GM23338 (cell line): ENCODE measurements at regions not wholly inside any gene's neighbourhood (a gene's known extent, or its start where the extent isn't known, plus 50 kb on each side); places are given as distances from the start of the nearest gene placed in this dataset.

Experiments used
- ATAC-seq: fragments of 200-7000 bp; cut with Tn5 transposase; 3 replicates; pipeline ENCODE4 v1.9.1; 2020
- DNase-seq: peaks from one replicate; pipeline ENCODE4 v3.0.0-alpha.2; 2015; ENCODE audit warnings: low spot score
- H2AFZ ChIP-seq: fragments of 200-600 bp; sonication (generic); 2 replicates; pipeline ENCODE4 v1.8.0; 2016; ENCODE audit warnings: antibody characterized with exemption, mild to moderate bottlenecking, moderate library complexity
- H3F3A ChIP-seq: fragments of 200-600 bp; sonication (generic); replicated peaks from 2 replicates; pipeline ENCODE4 v1.8.0; 2017; ENCODE audit warnings: antibody characterized with exemption, mixed run types, low read depth
- H3K27ac ChIP-seq: fragments of 200-600 bp; sonication (generic); 2 replicates; pipeline ENCODE4 v1.6.1; 2016; ENCODE audit warnings: low read depth
- H3K27me3 ChIP-seq: fragments of 200-600 bp; sonication (generic); 2 replicates; pipeline ENCODE4 v1.8.0; 2016; ENCODE audit warnings: mild to moderate bottlenecking, mixed run types, moderate library complexity; ENCODE audit not compliant: insufficient read depth
- H3K36me3 ChIP-seq: fragments of 200-600 bp; sonication (generic); 2 replicates; pipeline ENCODE4 v1.8.0; 2016; ENCODE audit warnings: mild to moderate bottlenecking; ENCODE audit not compliant: insufficient read depth
- H3K4me1 ChIP-seq: fragments of 200-600 bp; sonication (generic); 2 replicates; pipeline ENCODE4 v1.8.0; 2016; ENCODE audit warnings: mild to moderate bottlenecking, moderate library complexity; ENCODE audit not compliant: insufficient read depth
- H3K4me2 ChIP-seq: fragments of 200-600 bp; sonication (generic); 2 replicates; pipeline ENCODE4 v1.7.1; 2017; ENCODE audit warnings: mixed run types
- H3K4me3 ChIP-seq: fragments of 200-600 bp; sonication (generic); 2 replicates; pipeline ENCODE4 v1.6.1; 2016; ENCODE audit warnings: mixed run types
- H3K79me2 ChIP-seq: fragments of 200-600 bp; sonication (generic); replicated peaks from 2 replicates; pipeline ENCODE4 v1.8.0; 2017; ENCODE audit warnings: mild to moderate bottlenecking; ENCODE audit not compliant: insufficient read depth
- H3K9me2 ChIP-seq: fragments of 200-600 bp; sonication (generic); 2 replicates; pipeline ENCODE4 v1.8.0; 2017; ENCODE audit not compliant: insufficient read depth
- H4K20me1 ChIP-seq: fragments of 200-600 bp; sonication (generic); replicated peaks from 2 replicates; pipeline ENCODE4 v1.8.0; 2017; ENCODE audit warnings: mild to moderate bottlenecking; ENCODE audit not compliant: insufficient read depth
- H3K27ac Mint-ChIP-seq: 2 replicates; pipeline ENCODE4 v1.8.0; 2020; ENCODE audit warnings: inconsistent platforms, mild to moderate bottlenecking, moderate library complexity, mixed read lengths
- H3K27me3 Mint-ChIP-seq: 3 replicates; pipeline ENCODE4 v1.8.0; 2022; ENCODE audit warnings: low read depth, mild to moderate bottlenecking, moderate library complexity, mixed read lengths, inconsistent platforms; ENCODE audit not compliant: insufficient read depth, poor library complexity
- H3K36me3 Mint-ChIP-seq: 3 replicates; pipeline ENCODE4 v1.8.0; 2021; ENCODE audit warnings: low read depth, mild to moderate bottlenecking, inconsistent platforms, moderate library complexity, mixed read lengths
- H3K4me1 Mint-ChIP-seq: 3 replicates; pipeline ENCODE4 v1.8.0; 2020; ENCODE audit warnings: mild to moderate bottlenecking, inconsistent platforms, mixed read lengths
- H3K4me3 Mint-ChIP-seq: 3 replicates; pipeline ENCODE4 v1.8.0; 2021; ENCODE audit warnings: moderate library complexity, mild to moderate bottlenecking, inconsistent platforms, mixed read lengths
- H3K9me3 Mint-ChIP-seq: 3 replicates; pipeline ENCODE4 v1.8.0; 2020; ENCODE audit warnings: moderate library complexity, mild to moderate bottlenecking, inconsistent platforms, mixed read lengths
- CREB1 ChIP-seq: fragments of 250-450 bp; sonication (Bioruptor Pico); IDR thresholded peaks from 2 replicates; pipeline ENCODE4 v1.5.0; 2020; ENCODE audit warnings: low read depth, mild to moderate bottlenecking, moderate library complexity
- EZH2 ChIP-seq: fragments of 200-600 bp; sonication (generic); IDR thresholded peaks from one replicate; pipeline ENCODE4 v1.8.0; 2017; ENCODE audit warnings: antibody characterized with exemption, mild to moderate bottlenecking, low read depth; ENCODE audit not compliant: unreplicated experiment
- EZH2phosphoT487 ChIP-seq: fragments of 200-600 bp; sonication (generic); IDR thresholded peaks from one replicate; pipeline ENCODE4 v1.8.1; 2018; ENCODE audit warnings: antibody characterized with exemption; ENCODE audit not compliant: unreplicated experiment
- JUNB ChIP-seq: IDR thresholded peaks from one replicate; pipeline ENCODE4 v1.6.1; 2016; ENCODE audit warnings: antibody characterized with exemption; ENCODE audit not compliant: unreplicated experiment
- NANOG ChIP-seq: IDR thresholded peaks from 2 replicates; pipeline ENCODE4 v1.6.1; 2016; ENCODE audit warnings: antibody characterized with exemption, borderline replicate concordance
- POLR2AphosphoS5 ChIP-seq: IDR thresholded peaks from 2 replicates; pipeline ENCODE4 v1.6.1; 2016; ENCODE audit warnings: antibody characterized with exemption, low read depth
- STAT1 ChIP-seq: IDR thresholded peaks from one replicate; pipeline ENCODE4 v1.6.1; 2016; ENCODE audit warnings: antibody characterized with exemption; ENCODE audit not compliant: unreplicated experiment
- ZNF114 ChIP-seq: fragments of 250-450 bp; sonication (Bioruptor Pico); IDR thresholded peaks from 2 replicates; pipeline ENCODE4 v1.5.0; 2020; ENCODE audit warnings: mild to moderate bottlenecking, moderate library complexity
- ZNF331 ChIP-seq: fragments of 250-450 bp; sonication (Bioruptor Pico); IDR thresholded peaks from 2 replicates; pipeline ENCODE4 v1.5.0; 2020; ENCODE audit warnings: low read depth, mild to moderate bottlenecking, moderate library complexity
- TF ChIP-seq, protein P1 (sequence below): IDR thresholded peaks from one replicate; pipeline ENCODE4 v1.6.1; 2018; ENCODE audit warnings: antibody characterized with exemption; ENCODE audit not compliant: unreplicated experiment
- TF ChIP-seq, protein P2 (sequence below), 2 experiments: fragments of 200-600 bp in 1 of 2; sonication (generic) in 1 of 2; conservative IDR thresholded peaks; 2 replicates each; pipeline versions ENCODE4 v1.5.1 to v1.6.1; 2016 to 2017; ENCODE audit warnings: antibody characterized with exemption in 2 of 2, low read depth in 2 of 2, mild to moderate bottlenecking in 2 of 2, moderate library complexity in 1 of 2
- TF ChIP-seq, protein P3 (sequence below): IDR thresholded peaks from 2 replicates; pipeline ENCODE4 v1.6.1; 2016; ENCODE audit warnings: antibody characterized with exemption
- TF ChIP-seq, protein P4 (sequence below): fragments of 250-450 bp; sonication (Bioruptor Pico); IDR thresholded peaks from 2 replicates; pipeline ENCODE4 v1.5.0; 2020; ENCODE audit warnings: mild to moderate bottlenecking, moderate library complexity

DNA sequence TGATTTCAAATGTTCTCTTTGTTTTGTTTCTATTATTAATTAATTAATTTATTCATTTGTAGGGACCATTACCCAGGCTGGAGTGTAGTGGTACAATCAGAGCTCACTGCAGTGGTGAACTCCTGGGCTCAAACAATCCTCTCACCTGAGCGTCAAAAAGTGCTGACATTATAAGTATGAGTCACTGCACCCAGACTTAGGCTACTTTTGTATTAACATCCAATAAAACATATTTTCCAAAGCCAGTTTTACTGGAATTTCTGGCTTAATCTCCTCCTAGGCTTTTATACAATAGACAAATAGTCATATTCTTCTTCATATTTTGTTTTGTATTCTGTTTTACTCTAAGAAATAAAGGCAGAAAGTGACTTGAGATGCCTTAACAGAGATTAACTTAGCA, 749.6 kb downstream of the SLC16A7 start:
- Histone ChIP-seq H3K36me3 (no peaks in the 10 kb centered on the region), H3K27ac (no peak overlapping the region), H4K20me1 (no peaks in the 10 kb centered on the region), H3K4me1 (no peaks in the 10 kb centered on the region), H3K9me2 (0 out of 2 replicates have a peak, but pooled peaks cover 3% of the 10 kb centered on the region), H3K27me3 (no peaks in the 10 kb centered on the region), H3K4me3 (no peak overlapping the region), H3K79me2 (no peaks in the 10 kb centered on the region), H3K4me2 (no peak overlapping the region), H2AFZ (no peak overlapping the region), H3F3A (no peaks in the 10 kb centered on the region)
- H3K9me3 Mint-ChIP-seq: no peaks in the 10 kb centered on the region
- ATAC-seq: no peak
- no peaks in the 10 kb centered on the region for H3K4me1 Mint-ChIP-seq
- H3K36me3 Mint-ChIP-seq: no peaks in the 10 kb centered on the region
- TF ChIP-seq EZH2phosphoT487: no peak
- TF ChIP-seq, protein P1, sequence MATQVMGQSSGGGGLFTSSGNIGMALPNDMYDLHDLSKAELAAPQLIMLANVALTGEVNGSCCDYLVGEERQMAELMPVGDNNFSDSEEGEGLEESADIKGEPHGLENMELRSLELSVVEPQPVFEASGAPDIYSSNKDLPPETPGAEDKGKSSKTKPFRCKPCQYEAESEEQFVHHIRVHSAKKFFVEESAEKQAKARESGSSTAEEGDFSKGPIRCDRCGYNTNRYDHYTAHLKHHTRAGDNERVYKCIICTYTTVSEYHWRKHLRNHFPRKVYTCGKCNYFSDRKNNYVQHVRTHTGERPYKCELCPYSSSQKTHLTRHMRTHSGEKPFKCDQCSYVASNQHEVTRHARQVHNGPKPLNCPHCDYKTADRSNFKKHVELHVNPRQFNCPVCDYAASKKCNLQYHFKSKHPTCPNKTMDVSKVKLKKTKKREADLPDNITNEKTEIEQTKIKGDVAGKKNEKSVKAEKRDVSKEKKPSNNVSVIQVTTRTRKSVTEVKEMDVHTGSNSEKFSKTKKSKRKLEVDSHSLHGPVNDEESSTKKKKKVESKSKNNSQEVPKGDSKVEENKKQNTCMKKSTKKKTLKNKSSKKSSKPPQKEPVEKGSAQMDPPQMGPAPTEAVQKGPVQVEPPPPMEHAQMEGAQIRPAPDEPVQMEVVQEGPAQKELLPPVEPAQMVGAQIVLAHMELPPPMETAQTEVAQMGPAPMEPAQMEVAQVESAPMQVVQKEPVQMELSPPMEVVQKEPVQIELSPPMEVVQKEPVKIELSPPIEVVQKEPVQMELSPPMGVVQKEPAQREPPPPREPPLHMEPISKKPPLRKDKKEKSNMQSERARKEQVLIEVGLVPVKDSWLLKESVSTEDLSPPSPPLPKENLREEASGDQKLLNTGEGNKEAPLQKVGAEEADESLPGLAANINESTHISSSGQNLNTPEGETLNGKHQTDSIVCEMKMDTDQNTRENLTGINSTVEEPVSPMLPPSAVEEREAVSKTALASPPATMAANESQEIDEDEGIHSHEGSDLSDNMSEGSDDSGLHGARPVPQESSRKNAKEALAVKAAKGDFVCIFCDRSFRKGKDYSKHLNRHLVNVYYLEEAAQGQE: no peak
- TF ChIP-seq ZNF331 (CRISPR knock-in tag): no peak
- TF ChIP-seq, protein P2, sequence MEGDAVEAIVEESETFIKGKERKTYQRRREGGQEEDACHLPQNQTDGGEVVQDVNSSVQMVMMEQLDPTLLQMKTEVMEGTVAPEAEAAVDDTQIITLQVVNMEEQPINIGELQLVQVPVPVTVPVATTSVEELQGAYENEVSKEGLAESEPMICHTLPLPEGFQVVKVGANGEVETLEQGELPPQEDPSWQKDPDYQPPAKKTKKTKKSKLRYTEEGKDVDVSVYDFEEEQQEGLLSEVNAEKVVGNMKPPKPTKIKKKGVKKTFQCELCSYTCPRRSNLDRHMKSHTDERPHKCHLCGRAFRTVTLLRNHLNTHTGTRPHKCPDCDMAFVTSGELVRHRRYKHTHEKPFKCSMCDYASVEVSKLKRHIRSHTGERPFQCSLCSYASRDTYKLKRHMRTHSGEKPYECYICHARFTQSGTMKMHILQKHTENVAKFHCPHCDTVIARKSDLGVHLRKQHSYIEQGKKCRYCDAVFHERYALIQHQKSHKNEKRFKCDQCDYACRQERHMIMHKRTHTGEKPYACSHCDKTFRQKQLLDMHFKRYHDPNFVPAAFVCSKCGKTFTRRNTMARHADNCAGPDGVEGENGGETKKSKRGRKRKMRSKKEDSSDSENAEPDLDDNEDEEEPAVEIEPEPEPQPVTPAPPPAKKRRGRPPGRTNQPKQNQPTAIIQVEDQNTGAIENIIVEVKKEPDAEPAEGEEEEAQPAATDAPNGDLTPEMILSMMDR (conservative IDR thresholded peaks at IDR 0.05; ENCODE audit: low read depth in 2 of 2): no peak
- TF ChIP-seq EZH2: no peak
- TF ChIP-seq ZNF114 (CRISPR knock-in tag): no peak
- TF ChIP-seq, protein P3, sequence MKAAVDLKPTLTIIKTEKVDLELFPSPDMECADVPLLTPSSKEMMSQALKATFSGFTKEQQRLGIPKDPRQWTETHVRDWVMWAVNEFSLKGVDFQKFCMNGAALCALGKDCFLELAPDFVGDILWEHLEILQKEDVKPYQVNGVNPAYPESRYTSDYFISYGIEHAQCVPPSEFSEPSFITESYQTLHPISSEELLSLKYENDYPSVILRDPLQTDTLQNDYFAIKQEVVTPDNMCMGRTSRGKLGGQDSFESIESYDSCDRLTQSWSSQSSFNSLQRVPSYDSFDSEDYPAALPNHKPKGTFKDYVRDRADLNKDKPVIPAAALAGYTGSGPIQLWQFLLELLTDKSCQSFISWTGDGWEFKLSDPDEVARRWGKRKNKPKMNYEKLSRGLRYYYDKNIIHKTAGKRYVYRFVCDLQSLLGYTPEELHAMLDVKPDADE: no peak
- TF ChIP-seq JUNB: no peak
- no peak for TF ChIP-seq POLR2AphosphoS5
- TF ChIP-seq CREB1 (CRISPR knock-in tag): no peak
- TF ChIP-seq NANOG: no peak
- TF ChIP-seq, protein P4, sequence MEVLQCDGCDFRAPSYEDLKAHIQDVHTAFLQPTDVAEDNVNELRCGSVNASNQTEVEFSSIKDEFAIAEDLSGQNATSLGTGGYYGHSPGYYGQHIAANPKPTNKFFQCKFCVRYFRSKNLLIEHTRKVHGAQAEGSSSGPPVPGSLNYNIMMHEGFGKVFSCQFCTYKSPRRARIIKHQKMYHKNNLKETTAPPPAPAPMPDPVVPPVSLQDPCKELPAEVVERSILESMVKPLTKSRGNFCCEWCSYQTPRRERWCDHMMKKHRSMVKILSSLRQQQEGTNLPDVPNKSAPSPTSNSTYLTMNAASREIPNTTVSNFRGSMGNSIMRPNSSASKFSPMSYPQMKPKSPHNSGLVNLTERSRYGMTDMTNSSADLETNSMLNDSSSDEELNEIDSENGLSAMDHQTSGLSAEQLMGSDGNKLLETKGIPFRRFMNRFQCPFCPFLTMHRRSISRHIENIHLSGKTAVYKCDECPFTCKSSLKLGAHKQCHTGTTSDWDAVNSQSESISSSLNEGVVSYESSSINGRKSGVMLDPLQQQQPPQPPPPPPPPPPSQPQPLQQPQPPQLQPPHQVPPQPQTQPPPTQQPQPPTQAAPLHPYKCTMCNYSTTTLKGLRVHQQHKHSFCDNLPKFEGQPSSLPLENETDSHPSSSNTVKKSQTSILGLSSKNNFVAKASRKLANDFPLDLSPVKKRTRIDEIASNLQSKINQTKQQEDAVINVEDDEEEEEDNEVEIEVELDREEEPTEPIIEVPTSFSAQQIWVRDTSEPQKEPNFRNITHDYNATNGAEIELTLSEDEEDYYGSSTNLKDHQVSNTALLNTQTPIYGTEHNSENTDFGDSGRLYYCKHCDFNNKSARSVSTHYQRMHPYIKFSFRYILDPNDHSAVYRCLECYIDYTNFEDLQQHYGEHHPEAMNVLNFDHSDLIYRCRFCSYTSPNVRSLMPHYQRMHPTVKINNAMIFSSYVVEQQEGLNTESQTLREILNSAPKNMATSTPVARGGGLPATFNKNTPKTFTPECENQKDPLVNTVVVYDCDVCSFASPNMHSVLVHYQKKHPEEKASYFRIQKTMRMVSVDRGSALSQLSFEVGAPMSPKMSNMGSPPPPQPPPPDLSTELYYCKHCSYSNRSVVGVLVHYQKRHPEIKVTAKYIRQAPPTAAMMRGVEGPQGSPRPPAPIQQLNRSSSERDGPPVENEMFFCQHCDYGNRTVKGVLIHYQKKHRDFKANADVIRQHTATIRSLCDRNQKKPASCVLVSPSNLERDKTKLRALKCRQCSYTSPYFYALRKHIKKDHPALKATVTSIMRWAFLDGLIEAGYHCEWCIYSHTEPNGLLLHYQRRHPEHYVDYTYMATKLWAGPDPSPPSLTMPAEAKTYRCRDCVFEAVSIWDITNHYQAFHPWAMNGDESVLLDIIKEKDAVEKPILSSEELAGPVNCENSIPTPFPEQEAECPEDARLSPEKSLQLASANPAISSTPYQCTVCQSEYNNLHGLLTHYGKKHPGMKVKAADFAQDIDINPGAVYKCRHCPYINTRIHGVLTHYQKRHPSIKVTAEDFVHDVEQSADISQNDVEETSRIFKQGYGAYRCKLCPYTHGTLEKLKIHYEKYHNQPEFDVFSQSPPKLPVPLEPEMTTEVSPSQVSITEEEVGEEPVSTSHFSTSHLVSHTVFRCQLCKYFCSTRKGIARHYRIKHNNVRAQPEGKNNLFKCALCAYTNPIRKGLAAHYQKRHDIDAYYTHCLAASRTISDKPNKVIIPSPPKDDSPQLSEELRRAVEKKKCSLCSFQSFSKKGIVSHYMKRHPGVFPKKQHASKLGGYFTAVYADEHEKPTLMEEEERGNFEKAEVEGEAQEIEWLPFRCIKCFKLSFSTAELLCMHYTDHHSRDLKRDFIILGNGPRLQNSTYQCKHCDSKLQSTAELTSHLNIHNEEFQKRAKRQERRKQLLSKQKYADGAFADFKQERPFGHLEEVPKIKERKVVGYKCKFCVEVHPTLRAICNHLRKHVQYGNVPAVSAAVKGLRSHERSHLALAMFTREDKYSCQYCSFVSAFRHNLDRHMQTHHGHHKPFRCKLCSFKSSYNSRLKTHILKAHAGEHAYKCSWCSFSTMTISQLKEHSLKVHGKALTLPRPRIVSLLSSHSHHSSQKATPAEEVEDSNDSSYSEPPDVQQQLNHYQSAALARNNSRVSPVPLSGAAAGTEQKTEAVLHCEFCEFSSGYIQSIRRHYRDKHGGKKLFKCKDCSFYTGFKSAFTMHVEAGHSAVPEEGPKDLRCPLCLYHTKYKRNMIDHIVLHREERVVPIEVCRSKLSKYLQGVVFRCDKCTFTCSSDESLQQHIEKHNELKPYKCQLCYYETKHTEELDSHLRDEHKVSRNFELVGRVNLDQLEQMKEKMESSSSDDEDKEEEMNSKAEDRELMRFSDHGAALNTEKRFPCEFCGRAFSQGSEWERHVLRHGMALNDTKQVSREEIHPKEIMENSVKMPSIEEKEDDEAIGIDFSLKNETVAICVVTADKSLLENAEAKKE (CRISPR knock-in tag): no peak
- no peak for TF ChIP-seq STAT1
- DNase-seq: no peak
- no peak overlapping the region for H3K27ac Mint-ChIP-seq
- no peak overlapping the region for H3K4me3 Mint-ChIP-seq
- no peaks in the 10 kb centered on the region for H3K27me3 Mint-ChIP-seq
